HG03571 (cell line): ENCODE measurements at regions not wholly inside any gene's neighbourhood (a gene's known extent, or its start where the extent isn't known, plus 50 kb on each side); places are given as distances from the start of the nearest gene placed in this dataset.

Experiments used
- ATAC-seq: cut with Tn5 transposase; IDR thresholded peaks from one replicate; pipeline ENCODE4 v1.9.1; 2021; ENCODE audit not compliant: unreplicated experiment

DNA sequence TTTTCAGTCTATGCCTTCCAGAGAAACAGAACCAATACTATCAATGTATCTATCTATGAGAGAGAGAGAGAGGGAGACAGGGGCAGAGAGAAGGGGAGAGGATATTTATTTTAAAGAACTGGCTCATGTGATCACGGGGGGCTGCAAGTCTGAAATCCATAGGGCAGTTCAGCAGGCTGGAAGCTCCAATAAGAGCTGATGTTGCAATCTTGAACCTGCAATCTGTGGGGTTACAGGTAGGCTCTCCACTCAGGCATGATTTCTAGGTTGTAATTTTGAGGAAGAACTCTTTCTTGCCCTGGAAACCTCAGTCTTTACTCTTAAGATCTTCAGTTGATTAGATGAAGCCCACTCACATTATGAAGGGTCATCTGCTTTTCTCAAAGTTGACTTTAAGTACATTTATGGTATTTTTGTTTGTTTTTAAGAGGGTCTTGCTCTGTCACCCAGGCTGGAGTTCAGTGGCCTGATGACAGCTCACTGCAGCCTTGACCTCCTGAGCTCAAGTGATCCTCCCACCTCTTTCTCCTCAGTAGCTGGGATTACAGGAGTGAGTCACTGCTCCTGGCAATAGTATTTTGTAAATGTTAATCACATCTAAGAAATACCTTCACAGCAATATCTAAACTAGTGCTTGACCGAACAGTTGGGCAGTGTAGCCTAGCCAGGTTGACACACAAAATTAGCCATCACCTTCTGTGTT, 376.4 kb downstream of the FGF9 start:
- no peak for ATAC-seq

DNA sequence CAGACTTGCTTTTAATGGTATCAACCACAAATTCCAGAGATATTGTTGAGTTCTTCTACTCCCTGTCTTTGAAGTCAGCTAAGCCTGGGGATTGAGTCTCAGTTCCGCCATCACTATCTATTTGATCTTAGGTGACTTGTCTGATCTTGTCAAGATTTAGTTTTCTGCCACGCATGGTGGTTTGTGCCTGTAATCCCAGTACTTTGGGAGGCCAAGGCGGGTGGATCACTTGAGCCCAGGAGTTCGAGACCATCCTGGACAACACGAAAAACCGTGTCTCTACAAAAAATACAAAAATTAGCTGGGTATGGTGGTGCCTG, 376.9 kb downstream of the FGF9 start:
- no peak for ATAC-seq

- ATAC-seq, result no peak
Measured at GRCh38 chr13:22049384-22049783, 378.5 kb downstream of the FGF9 start.

DNA sequence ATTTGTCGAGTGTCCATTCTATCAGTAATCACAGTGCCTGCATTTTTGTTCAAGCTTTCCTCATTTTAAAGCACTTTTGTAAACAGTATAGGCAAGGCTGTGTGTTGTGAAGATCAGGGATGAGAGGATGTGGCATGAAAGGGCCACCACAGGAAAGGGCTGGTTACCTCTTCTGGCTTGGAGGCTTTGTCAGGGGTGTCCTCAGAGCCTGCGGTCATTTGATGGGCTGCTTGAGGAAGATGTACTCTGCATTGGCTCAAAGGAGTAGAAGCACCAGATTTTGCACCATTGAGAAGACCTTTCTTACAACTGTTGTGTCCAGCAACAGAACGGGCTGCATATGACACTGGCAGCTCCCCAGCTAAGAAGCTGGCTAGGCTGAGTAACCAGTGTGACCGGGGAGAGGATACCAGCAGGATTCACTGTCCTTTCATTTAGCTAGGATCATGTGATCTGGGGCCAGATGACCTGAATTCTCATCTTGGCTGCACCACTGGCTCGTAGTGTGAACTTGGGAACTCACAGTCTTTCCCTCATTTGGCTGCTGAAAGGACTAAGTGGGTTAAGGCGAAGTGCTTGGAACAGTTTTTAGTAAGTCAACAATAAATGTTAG, 380.2 kb downstream of the FGF9 start:
- ATAC-seq, result no peak

- no peak for ATAC-seq
Measured at GRCh38 chr13:22053053-22053452, 382.2 kb downstream of the FGF9 start.

- ATAC-seq, result no peak
Measured at GRCh38 chr13:22055259-22055658, 384.4 kb downstream of the FGF9 start.

DNA sequence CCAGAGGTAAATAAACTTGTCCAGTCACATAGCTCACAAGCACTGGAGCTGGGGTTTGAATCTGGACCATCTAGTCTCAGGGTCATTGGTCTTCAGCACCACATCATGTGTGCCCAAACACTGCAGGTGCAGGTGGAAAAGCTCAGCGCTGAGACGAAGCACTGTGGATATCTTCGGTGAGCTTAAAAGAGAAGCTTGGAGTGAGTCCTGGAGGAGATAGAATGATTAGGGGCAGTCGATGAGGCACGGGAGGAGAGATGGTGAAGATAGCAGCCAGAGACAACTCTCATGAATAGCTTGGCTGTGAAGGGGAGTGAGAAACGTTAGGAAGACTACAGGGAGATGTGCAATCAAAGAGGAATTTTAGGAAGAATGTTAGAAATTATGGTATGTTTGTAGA, 389.3 kb downstream of the FGF9 start:
- no peak for ATAC-seq

DNA sequence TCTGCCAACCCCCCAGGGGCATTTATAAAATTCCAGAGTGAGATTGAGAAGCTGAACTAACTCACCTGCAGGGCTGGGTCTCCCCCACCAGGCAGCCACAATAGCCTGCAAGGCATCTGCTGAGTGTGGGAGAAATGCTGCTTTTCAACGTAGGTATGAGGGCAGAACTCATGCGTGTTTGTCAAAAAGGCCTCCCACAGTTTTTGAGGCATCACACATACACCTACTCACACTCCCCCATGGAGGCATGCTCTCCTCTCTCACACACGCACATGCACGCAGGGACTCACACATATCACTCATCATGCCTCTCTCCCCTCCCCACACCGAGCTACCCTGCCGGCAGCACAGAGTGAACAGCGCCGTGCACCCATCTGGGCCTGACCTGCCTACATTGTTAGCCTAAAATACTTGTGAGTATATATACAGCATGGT, 390.5 kb downstream of the FGF9 start:
- peak; percentile 61 for ATAC-seq

DNA sequence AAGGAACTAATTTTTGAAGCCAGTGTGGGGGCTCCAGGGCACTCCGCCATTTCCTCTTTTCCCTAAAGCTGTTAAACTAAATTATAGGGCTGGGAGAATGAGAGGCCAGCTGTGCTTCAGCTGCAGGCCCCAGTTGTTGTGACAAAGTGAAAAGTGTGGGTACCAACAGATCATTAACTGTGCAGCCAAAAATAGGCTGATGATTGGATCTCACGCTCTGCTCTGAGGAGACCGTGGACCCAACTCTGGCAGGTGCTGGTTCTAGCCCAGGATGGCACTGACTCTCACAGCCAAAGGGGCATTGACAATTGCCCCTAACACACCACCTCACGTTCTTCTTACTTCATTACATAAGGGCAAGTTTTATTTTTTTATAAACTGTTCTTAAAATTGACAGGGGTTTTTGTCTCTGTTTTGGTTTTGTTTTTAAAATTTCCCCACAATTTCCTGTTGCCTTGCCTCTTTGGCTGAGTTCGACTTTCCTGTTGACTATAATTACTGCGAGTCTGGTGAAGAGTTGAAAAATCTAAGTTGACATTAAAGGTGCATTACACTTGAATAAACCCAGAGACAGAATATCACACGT, 391.0 kb downstream of the FGF9 start:
- ATAC-seq, result peak; percentile 77

GRCh38 chr13:22062478-22063205, 391.8 kb downstream of the FGF9 start:
- ATAC-seq, result no peak

- no peak for ATAC-seq
Measured at GRCh38 chr13:22063416-22064124, 392.7 kb downstream of the FGF9 start.

- ATAC-seq, result no peak
Measured at GRCh38 chr13:22064854-22065620, 394.2 kb downstream of the FGF9 start.

DNA sequence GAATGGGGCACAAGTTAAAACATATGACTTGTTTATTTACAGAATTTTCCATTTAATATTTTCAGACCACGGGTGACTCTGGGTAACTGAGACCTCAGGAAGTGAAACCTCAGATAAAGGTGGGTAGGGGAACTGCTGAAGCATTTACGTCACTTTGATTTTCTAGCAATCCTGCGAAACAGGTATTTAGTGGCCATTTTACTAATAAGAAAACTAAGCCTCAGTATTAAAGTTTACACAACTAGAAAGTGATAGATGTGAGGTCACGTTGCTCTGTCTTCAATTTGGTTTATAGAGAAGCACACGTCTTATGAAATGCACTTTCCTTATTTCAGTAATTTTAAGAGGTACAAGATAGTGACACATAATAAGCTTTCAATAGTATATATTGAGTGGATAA, 402.8 kb downstream of the FGF9 start:
- ATAC-seq, result no peak

DNA sequence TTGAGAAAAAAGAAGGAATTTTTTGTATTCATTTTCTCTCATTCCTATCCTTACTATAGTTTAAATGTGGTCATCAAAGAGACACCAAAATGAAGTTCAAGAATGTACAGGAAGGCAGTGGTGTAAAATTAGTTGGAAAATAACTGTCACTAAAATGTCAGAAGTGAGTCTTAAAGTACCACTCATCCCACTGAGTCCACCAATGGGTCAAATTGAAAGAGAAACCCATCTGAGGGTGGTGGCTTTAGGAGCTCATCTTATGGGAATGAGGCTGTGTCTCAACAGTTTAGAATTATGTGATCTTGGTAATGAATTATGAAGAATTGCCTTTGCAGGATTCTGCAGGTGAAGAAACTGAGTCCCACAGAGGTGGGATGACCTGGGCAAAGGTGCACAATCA, 403.5 kb downstream of the FGF9 start:
- ATAC-seq, result no peak

DNA sequence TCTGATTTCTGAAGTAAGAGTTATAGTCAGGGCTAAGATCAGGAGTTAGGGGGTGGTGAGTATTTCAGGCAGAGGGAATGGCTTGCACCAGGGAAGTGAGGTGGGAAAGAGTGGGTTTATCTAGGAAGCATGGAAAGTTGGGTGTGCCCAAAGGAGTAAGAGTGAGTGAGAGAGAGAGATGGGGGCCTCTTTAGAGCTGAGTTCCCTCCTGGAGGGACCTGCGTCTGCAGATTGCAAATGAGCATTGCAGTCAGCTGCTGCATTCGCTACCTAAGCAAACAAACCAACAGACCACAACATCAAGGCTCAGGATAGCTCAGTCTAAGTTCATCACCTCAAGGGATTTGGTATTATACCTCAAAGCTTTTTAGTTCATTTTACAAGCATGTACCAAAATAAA, 405.8 kb downstream of the FGF9 start:
- ATAC-seq, result no peak

GRCh38 chr13:22077205-22077683, 406.4 kb downstream of the FGF9 start:
- no peak for ATAC-seq

DNA sequence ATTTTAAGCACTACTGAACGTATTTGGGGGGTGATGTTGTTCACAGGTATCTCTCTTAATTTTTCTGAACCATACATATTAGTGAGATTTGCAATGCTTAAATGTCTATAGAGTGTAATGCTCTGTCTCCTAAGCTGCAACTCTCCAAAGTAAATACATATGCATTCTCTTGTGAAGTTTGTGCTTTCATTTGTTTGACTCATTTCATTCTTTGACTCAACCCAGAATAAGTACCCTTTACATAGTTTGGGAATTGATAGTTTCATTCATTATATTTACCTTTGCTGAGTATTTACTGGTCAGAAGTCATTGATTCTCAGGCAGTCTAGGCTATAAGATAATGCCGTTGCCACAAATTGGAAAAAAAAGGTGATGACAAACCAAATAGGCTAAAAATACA, 406.9 kb downstream of the FGF9 start:
- ATAC-seq, result no peak

GRCh38 chr13:22079961-22080360, 409.1 kb downstream of the FGF9 start:
- ATAC-seq, result no peak

DNA sequence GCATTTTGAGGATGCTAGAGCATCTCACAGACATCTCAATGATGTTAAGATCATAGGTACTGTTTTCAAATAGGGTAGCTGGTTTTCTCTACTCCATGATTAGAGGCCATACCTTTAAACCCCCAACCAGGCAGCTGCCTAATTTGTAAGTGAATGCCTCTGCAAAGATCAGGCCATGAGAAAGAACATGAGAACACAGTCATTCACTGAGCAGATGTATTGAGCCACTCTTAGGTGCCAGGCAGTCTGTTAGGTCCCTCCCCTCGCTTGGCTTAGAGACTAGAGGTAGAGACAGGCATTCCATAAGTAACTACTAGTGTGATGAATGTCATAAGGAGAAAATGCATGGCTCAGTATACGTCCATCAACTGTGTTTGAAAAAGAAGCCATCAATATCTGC, 410.0 kb downstream of the FGF9 start:
- no peak for ATAC-seq

DNA sequence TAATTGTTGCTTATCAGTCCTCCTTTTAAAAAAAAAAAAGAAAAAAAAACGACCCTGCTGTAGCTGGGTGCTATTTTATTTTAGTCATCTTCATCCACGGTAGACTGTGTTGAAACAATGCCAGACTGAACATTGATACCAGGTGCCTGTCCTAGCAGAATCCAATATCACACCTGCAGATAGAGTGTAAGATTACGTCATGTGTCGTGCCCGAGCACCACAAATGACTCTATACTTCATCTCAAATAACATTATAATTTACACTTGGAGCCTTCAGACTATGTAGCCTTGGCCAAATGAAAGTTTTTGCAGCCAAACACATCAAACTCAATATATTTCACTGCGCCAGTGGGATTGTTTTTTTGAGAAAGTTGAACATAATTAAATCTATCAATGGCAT, 410.6 kb downstream of the FGF9 start:
- ATAC-seq, result no peak

- no peak for ATAC-seq
Measured at GRCh38 chr13:22082030-22082429, 411.2 kb downstream of the FGF9 start.
